ENCODE measurements at regions not wholly inside any gene's neighbourhood (a gene's known extent, or its start where the extent isn't known, plus 50 kb on each side); places are given as distances from the start of the nearest gene placed in this dataset.

DNA sequence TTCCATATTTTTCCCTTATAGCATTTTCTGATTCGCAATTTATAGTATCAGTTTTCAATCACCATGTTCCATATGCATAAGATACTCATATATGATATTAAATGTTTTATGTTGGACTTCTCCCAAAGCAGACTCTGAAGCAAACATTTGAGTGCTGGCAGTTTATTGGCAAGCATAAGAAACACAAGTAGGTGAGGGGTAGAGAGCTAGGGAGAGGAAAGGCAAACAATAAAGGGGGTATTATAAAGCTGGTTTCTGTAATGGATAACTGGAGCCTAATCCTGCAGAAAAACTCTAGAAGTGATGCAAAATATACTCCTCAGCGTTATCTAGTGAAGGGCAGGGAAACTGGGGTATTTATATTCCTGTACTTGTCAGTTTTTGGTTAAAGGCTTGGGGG is 491.5 kb upstream of the TGFBR2 start:
- no peak for TF ChIP-seq EZH2 (IDR thresholded peaks at IDR 0.05; ENCODE audit: low read length)
- TF ChIP-seq, protein P1, sequence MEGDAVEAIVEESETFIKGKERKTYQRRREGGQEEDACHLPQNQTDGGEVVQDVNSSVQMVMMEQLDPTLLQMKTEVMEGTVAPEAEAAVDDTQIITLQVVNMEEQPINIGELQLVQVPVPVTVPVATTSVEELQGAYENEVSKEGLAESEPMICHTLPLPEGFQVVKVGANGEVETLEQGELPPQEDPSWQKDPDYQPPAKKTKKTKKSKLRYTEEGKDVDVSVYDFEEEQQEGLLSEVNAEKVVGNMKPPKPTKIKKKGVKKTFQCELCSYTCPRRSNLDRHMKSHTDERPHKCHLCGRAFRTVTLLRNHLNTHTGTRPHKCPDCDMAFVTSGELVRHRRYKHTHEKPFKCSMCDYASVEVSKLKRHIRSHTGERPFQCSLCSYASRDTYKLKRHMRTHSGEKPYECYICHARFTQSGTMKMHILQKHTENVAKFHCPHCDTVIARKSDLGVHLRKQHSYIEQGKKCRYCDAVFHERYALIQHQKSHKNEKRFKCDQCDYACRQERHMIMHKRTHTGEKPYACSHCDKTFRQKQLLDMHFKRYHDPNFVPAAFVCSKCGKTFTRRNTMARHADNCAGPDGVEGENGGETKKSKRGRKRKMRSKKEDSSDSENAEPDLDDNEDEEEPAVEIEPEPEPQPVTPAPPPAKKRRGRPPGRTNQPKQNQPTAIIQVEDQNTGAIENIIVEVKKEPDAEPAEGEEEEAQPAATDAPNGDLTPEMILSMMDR (optimal IDR thresholded peaks at IDR 0.05 in 1 of 3, IDR thresholded peaks at IDR 0.05 in 1 of 3, conservative IDR thresholded peaks at IDR 0.05 in 1 of 3; ENCODE audit: extremely low read depth in 1 of 3, insufficient read depth in 2 of 3, low read length in 3 of 3): no peak
